HPDE6-E6E7 (cell line): ENCODE measurements at regions not wholly inside any gene's neighbourhood (a gene's known extent, or its start where the extent isn't known, plus 50 kb on each side); places are given as distances from the start of the nearest gene placed in this dataset.
"Not testable (repeated sequence)": the region's sequence is repeated elsewhere in the genome, so short reads cannot be mapped to it uniquely, and the experiment has no call there.

ENCODE experiments used
- DNase-seq: peaks from one replicate; pipeline ENCODE4 v3.0.0; 2011; ENCODE audit warnings: missing footprints; ENCODE audit errors: extremely low spot score

- no peak for DNase-seq
Measured at GRCh38 chr3:197430934-197431333, 124.8 kb downstream of the BDH1 start.

GRCh38 chr3:197430502-197430901, 125.3 kb downstream of the BDH1 start:
- no peak for DNase-seq

GRCh38 chr3:197428952-197429351, 126.8 kb downstream of the BDH1 start:
- DNase-seq = no peak

- DNase-seq = no peak
Measured at GRCh38 chr3:197428117-197428801, 127.5 kb downstream of the BDH1 start.

- DNase-seq = no peak
Measured at GRCh38 chr3:197427021-197427420, 128.6 kb upstream of the DLG1 start.

GRCh38 chr3:197426121-197426566, 127.7 kb upstream of the DLG1 start:
- DNase-seq = no peak

- no peak for DNase-seq
Measured at GRCh38 chr3:197425485-197426120, 127.2 kb upstream of the DLG1 start.

- no peak for DNase-seq
Measured at GRCh38 chr3:197424674-197425484, 126.5 kb upstream of the DLG1 start.

GRCh38 chr3:197424266-197424665, 125.9 kb upstream of the DLG1 start:
- no peak for DNase-seq

- DNase-seq = no peak
Measured at GRCh38 chr3:197423376-197423775, 125.0 kb upstream of the DLG1 start.

GRCh38 chr3:197422506-197422905, 124.1 kb upstream of the DLG1 start:
- DNase-seq = no peak

GRCh38 chr3:197421021-197421420, 122.6 kb upstream of the DLG1 start:
- DNase-seq = no peak

GRCh38 chr3:197420566-197420965, 122.2 kb upstream of the DLG1 start:
- no peak for DNase-seq

GRCh38 chr3:197420115-197420514, 121.7 kb upstream of the DLG1 start:
- DNase-seq = no peak

GRCh38 chr3:197419696-197420095, 121.3 kb upstream of the DLG1 start:
- DNase-seq = no peak

- no peak for DNase-seq
Measured at GRCh38 chr3:197417911-197418618, 119.7 kb upstream of the DLG1 start.

GRCh38 chr3:197417441-197417840, 119.0 kb upstream of the DLG1 start:
- no peak for DNase-seq

GRCh38 chr3:197411899-197412298, 113.5 kb upstream of the DLG1 start:
- not testable (repeated sequence) for DNase-seq

- not testable (repeated sequence) for DNase-seq
Measured at GRCh38 chr3:197410170-197410569, 111.8 kb upstream of the DLG1 start.

GRCh38 chr3:197408177-197408957, 110.0 kb upstream of the DLG1 start:
- DNase-seq = no peak

GRCh38 chr3:197407526-197407925, 109.1 kb upstream of the DLG1 start:
- DNase-seq = no peak
